GM18870 (cell line): ENCODE measurements at regions not wholly inside any gene's neighbourhood (a gene's known extent, or its start where the extent isn't known, plus 50 kb on each side); places are given as distances from the start of the nearest gene placed in this dataset.
"Not testable (repeated sequence)": the region's sequence is repeated elsewhere in the genome, so short reads cannot be mapped to it uniquely, and the experiment has no call there.

Source experiments
- ATAC-seq: cut with Tn5 transposase; IDR thresholded peaks from one replicate; pipeline ENCODE4 v1.9.1; 2021; ENCODE audit warnings: moderate library complexity; ENCODE audit not compliant: unreplicated experiment

DNA sequence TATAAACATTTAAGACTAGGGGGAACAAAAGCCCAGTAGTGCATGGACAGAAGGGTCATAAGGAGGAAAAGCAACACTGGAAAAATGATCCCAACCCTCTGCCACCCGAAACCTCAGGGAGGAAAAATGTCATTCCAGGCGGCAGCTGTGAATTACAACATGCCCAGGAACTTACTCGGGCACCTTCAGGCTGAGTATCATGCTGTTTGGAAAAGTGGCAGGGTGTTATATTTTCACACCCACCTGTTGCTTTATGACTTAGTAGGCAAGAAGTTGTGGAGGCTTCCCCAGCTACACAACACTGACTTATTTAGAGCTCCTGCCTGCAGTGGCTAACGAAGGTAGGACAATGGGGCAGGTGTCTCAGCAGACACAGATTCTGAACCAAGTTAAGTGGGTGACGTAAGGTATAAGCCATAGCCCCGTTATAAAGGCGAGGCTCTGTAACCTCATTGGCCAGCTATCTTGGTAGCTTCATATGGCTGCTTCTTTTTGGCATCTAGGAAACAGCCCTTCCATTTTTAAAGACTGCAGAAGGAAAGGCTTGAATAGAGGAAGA is 96.1 kb upstream of the IFNG-AS1 start:
- no peak for ATAC-seq

DNA sequence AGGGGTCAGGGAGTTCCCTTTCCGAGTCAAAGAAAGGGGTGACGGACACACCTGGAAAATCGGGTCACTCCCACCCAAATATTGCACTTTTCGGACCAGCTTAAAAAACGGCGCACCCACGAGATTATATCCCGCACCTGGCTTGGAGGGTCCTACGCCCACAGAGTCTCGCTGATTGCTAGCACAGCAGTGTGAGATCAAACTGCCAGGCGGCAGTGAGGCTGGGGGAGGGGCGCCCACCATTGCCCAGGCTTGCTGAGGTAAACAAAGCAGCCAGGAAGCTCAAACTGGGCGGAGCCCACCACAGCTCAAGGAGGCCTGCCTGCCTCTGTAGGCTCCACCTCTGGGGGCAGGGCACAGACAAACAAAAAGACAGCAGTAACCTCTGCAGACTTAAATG is 88.8 kb upstream of the IFNG-AS1 start:
- ATAC-seq, result not testable (repeated sequence)

DNA sequence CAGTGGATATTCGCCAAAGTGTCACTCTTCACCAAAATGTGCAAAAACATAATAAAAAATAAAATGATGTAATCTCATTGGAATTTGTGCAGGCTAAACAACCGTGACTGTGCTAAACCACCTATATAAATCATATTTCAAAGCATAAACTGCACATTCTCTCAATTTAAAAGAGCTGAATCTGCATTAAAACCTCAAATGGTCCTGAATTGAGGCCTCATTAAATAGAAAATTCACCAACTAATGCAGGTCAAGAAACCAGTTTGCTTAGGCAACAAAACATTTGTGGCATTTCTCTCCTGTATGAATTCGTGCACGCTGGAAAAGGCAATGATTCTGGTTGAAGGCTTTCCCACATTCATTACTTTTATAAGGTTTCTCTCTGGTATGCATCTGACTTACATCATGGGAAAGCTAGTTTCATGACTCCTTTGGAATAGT is 80.1 kb upstream of the IFNG-AS1 start:
- ATAC-seq, result no peak

DNA sequence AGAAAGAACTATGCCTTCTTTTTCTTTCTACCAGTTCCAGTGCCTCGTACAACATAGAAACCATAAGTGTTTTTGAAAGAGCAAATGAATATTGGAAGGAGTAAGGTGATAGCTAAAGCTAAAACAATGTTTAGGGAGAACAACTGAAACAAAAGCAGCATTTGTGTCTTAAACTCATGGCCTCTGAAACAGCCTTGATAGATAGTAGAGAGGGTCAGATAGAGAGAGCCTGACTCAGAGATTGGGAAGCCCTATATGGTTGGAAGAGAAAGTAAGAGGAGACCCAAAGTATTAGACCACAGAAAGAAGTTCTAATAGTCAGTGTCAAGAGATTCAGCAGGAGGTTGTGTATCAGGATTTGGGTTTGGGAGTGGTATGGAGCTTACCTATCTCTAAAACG is 79.6 kb upstream of the IFNG-AS1 start:
- no peak for ATAC-seq

DNA sequence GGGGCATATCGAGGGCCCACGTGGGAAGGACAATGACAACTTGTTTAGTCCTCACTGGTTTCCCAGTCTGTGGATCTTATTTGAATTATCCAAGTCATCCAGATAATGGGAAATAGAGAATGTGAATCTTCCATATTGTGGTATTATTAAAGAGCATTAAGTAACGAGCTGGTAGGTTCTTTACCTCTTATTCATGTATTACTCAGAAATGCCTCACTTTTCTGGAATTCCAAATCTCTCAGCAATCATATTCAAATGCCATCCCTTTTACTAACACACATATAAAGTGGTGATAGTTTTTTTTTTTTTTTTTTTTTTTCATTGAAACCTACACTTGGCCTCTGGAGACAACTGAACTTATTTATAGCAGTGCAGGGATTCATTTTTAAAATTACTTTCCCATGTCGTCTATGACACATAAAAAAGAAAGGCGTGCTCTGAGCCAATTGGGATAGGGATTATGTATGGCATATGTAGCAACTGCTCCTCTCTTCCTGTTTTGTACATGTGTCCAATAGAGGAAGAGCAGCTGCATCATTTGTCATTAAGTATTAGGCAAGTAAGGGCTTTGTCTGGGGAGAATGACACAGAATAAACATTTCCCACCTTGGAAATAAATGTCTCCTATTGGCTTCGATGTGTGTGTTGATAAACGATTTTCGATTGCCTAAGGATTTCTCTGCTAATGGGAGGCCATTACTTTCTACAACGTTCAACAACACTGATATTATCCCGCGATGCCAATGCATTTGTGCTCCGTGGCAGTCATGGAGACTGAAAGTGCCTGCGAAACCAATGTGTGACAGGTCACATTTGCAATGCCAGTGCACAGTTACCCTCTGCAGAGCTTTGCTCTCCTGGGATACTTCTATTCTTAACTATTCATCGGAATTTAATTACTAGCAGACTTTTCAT is 78.6 kb upstream of the IFNG-AS1 start:
- no peak for ATAC-seq

DNA sequence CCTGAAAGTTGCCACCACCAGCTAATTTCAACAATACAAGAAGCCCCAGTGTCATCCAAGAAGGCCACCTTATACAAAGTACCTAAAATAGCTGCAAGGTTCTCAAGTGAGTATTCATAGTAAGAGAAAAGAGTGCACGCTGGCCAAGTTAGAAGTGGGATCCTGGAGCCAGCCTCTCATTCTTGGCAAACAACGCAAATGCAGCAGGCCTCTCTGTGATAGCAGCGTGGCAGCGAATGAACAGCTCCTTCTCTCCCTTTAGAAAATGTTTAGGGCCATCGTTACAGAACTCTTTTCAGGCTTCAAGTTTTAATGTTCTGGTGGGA is 78.0 kb upstream of the IFNG-AS1 start:
- ATAC-seq, result no peak

DNA sequence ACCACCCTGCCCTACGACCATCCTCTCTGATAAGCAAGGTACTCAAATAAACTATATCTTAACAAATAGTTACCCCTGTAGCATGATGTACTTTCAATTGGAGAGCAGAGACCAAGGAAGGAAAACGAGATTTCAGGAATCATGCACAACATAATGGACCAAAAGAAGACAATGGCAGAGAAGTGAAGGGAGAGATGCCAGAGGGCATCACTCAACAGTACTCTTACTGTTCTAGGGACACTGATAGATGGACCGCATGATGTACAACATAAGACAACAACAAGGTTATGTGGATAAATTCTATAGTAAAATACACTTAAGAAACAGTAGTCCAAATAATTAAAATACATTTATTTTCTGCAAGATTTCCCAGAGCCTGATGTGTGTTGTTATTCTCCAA is 77.5 kb upstream of the IFNG-AS1 start:
- no peak for ATAC-seq

DNA sequence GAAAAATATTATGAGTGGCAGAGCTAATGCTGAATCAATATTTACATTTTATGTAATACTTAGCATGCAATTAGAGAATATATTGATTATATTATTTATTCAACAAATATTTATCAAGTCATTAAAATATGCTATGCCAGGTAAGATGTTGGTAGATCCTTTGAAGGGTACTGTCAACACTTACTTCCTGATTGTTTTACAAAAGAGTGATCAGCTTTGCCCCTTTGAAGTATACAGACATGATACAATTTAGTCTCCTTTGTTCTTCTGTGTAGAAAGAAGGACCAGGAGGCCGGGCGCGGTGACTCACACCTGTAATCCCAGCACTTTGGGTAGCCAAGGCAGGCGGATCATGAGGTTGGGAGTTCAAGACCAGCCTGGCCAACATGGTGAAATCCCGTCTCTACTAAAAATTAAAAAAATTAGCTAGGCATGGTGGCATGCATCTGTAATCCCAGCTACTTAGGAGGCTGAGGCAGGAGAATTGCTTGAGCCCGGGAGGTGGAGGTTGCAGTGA is 73.9 kb upstream of the IFNG-AS1 start:
- no peak for ATAC-seq

DNA sequence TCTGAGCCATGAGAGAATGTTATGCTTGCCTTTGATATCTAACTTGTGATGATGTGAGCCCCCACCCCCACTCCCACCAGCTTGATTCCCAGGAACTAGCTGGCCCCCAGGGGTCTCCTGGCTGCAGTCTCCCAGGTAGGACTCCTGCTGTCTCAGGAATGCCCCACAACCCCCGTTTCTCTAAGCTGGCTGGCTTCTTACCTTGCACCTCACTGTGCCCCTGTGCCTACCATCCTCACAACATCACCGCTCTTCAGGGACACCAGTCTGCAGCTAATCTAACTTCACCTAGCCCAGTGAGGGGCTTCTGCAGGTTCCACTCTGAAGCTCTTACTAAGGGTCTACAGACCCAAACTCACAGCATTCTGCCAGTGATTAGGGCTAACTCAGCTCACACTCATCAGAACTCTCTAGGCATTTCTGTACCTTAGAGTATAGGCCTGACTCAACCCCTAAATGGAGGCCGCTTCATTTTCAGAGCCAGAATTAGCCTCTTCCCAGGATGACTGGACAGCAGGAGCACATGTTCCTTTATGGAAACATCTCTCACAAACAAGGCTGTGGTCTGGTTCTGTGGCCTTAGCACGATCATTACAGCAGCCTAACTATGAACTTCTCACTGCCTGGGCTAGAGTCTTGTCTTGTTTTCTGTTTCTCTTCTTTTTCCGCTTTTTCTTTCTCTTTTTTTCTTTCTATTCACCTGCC is 72.8 kb upstream of the IFNG-AS1 start:
- ATAC-seq, result no peak

DNA sequence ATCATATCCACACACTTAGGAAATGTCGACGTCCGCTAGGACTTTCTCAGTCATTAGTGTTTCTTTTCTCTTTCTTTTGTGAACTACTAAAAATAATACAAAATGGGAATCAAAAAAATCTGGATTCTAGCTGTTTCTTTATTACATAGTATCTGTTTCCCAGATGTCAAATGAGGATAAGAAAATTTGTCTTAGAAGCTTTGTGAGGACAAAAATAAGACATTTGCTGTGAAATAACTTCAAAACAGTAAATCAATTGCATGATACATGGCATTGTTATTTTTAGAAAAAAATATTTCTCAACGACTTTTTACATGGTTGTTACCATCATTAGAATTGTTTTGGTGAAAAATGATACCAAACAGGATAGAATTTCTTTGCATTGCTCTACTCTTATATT is 71.4 kb upstream of the IFNG-AS1 start:
- no peak for ATAC-seq

DNA sequence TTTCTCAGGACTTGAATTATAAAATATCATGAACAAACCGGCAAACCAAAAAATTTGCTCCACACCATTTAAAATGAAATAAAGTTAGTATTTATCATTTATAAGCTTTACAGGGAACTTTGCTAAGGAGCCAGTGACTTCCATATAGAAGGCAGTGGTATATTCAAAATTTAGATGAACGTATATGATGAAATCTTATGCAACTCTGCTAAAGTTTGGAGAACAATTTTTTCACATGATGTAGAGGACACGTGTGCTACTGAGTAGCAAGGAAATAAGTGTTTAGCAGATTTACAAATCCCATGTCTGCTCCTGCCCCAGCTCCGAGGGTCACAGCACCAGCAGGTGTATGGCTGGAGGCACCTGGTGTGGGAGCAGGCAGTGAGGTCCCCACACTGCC is 70.8 kb upstream of the IFNG-AS1 start:
- ATAC-seq, result no peak

DNA sequence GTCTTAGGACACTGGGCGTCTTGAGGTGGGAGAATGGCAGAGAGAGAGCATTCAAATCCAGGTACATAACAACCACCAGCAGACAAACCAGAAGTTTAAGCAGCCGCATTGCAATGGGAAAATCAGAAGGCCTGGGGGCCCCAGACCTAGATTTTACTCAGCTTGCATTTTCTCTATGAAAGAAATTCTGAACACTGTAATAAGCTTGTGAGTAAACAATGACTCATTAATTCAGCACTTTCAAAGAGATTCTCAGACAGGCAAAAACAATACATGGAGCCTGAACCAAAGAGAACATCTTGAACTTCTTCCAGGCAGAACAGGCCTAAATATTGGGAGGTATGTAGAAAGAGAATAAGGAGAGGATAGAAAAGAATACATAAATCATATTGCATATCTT is 69.8 kb upstream of the IFNG-AS1 start:
- no peak for ATAC-seq

DNA sequence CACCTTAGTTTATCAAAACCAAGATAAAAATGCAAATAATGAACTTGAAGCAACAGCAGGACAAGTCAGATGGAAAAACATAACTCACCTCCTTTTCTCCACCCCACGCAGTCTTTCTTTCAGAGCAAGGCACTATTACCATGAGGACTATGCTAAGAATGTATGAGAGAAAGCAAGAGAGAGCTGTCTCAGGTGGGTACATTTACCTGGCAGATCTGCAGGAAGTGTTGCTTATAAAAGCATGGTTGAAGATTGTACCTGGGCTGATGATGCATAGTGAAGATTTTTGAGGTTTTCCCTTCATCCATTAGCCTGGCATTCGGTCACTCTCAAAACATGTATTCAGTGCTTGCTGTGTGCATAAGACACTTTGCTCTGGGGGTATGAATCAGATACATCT is 68.8 kb upstream of the IFNG-AS1 start:
- no peak for ATAC-seq

DNA sequence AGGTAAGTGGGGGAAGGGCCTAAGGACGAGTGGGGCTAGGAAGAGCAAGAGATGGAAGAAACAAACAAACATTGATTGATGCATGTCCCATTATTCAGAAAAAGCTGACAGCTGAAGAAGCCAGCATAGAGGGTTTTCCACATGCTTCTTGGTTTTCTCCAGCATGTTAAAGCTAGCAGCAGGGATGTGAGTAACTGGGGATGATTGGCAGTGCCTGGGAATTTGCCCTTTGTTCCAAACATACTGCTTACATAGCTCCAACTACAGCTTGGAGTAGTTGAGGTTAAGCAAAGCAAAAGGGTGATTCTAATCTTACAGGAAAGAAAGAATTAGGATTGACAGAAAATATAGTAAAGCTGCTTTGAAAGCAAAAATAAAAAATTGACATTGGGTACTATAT is 68.0 kb upstream of the IFNG-AS1 start:
- ATAC-seq, result no peak

DNA sequence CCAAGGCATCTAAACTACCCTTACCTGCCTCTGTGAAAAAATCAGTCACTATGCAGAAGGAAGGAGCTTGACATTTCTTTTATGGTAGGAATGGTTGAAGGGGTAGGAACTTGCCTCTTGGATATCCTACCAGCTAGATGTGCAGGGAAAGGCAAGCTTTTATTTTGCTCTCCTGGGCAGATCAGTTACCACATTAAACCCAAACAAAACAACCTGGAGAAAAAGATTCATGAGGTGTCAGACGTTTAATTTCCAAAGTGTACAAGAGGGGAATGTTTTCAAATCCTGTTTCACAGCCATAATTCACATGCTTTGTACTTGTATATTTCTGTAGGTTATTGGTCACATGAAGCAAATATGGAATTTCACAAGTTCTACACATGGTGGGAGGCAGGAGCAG is 67.0 kb upstream of the IFNG-AS1 start:
- no peak for ATAC-seq

DNA sequence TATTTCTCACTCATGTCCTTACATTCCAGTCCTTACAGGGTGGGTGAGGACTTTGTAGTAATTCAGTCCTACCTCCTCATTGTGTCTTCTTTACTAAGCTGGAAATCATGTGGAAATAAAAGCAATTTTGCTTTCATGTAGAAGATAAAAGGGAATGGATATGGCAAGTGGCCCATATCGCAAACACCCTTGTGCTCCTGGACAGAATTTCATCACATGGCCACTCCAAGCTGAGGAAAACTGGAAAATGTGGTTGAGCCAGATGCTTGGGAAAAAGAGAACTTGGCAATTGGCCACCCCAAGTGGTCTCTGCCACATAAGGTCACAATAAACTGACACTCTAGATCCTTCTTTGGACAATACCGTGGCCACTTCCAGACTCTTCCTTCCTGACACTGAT is 64.2 kb upstream of the IFNG-AS1 start:
- ATAC-seq, result no peak

DNA sequence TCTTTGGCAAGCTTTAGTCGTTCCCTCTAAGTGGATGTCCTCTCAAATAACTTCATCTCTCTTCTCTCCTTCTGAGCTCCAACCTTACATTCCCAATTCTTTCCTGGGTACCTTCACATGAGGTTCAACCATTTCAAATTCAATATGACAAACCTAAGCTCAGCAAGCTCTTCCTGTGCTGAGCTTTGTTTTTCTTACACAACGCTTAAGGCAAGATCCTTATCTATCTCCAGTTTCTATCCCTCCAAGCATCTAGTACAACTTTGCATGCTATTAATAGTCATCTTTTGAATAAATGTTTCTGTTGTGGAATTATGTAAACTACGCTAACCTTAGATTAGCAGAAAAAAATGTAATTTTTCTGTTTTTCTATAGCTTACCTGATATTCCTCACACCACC is 63.7 kb upstream of the IFNG-AS1 start:
- ATAC-seq, result no peak

DNA sequence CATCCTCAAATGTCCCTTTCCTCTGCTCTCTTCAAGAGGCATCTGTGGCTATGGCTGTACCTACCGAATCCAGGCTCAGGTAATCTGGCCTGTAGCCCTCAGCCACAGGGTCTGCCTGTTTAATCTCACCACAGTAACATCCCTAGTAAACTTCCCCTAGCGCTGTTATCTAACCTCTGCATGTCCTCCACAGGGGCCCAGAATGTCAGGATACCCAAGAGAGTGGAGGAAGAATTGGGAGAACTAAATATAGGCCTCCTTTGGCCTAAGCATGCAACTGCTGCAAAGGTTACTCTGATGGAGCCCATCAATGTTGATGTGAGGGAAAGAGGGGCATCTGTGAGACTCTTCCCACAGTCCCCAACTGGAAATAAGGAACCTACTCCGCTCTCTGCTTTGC is 63.2 kb upstream of the IFNG-AS1 start:
- ATAC-seq, result no peak

DNA sequence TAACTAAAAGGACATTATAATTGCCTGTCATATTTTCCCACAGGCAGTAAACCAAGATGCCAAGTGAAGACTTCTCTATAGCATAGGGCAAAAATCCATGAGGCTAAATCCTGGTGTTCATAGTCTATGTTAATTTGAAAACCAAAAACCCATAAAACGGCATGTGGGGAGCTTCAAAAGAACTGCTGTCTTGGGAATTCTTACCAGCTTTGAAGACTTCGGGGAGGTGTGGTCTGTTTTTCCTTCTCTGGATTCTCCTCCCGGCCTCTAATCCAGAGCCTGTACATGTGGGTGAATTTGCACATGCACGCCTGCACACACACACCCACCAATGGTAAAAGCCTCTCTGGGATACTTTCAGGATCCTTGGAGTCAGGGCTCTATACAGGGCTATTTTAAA is 61.9 kb upstream of the IFNG-AS1 start:
- no peak for ATAC-seq

DNA sequence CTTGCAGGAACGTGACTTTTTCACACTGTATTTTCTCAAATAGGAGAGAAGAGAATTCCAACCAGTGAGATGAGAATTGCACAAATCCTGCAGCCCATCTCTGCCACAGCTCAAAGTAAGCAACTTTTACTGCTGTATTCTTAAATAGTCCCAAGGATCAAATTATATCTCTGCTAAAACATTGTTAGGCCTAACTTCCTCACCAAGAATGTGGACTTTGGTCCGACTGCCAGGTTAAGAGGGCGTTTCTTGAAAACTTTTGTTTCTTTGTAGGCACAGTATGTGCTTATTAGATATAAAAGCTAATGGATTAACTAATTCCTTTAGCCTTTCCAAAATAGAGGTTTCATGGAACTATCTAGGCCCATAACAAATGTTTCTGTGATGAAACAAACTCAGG is 61.4 kb upstream of the IFNG-AS1 start:
- no peak for ATAC-seq

DNA sequence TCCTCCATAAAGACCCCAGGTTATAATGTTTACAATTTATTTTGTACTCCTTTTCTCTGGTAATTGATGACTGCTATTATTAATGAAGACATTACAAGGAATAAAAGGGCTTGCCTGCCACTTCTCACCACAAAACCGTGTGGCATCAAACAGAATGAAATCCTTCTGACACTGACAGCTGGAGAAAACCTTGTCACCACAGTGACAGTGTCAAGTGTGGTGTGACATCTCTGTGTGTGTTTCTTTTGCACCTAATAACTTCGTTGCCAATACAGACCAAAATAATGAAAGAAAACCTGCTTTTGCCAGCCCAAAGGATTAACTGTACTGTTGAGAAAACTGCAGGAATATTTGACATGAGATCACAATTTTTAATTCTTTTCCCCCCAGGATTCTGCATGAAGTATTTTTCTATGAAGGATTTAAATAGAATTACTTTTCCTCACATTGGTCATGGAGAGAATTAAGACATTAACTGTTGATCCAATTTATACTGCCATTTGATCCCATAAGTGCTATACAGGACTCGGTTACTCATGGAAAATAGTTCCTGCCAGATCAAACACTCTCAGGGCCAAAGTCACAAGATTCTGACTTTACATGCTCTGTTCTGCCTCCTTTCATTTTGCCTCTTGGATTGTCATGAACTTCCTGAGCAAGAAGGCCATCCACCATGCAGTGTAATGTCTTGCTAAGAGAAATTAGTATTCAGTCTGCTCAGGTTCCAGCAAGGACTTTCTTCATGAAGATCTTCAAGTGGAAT is 60.4 kb upstream of the IFNG-AS1 start:
- ATAC-seq, result no peak
